D721Med (cell line): ENCODE measurements at regions not wholly inside any gene's neighbourhood (a gene's known extent, or its start where the extent isn't known, plus 50 kb on each side); places are given as distances from the start of the nearest gene placed in this dataset.
"Not testable (repeated sequence)": the region's sequence is repeated elsewhere in the genome, so short reads cannot be mapped to it uniquely, and the experiment has no call there.

Experiments used
- DNase-seq: peaks from one replicate; pipeline ENCODE4 v3.0.0; 2011; ENCODE audit warnings: low spot score; ENCODE audit not compliant: insufficient read length
- FAIRE-seq: peaks from 2 replicates; lab custom pipeline; 2011; peaks lifted over from hg19 to GRCh38; lab: Jason Lieb, UNC
- TF ChIP-seq, protein P1 (sequence below): IDR thresholded peaks from 2 replicates; pipeline ENCODE4 v1.5.1; 2012; ENCODE audit warnings: mild to moderate bottlenecking, control low read depth; ENCODE audit not compliant: insufficient read depth; ENCODE audit errors: missing control alignments

DNA sequence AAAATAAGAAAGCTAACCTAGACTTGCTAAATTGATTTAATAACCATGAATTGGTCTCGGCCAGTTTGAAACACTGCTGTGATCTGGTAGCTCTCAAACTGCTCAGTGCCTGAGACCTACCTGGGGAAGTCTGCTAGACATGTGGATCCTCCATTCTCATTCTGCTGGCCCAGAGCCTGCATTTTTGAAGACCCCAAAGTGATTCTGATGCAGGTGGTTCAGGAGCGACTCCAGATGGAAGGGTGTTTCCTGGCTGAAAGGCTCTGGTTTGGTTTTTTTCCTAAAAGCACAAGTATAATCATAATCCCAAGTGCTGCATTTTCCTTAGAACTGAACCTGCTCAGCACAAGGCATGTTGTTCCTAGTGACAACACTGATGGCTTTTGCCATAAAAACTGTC, 159.5 kb downstream of the ZNF664 start:
- FAIRE-seq (no peak), DNase-seq (no peak)
- TF ChIP-seq, protein P1, sequence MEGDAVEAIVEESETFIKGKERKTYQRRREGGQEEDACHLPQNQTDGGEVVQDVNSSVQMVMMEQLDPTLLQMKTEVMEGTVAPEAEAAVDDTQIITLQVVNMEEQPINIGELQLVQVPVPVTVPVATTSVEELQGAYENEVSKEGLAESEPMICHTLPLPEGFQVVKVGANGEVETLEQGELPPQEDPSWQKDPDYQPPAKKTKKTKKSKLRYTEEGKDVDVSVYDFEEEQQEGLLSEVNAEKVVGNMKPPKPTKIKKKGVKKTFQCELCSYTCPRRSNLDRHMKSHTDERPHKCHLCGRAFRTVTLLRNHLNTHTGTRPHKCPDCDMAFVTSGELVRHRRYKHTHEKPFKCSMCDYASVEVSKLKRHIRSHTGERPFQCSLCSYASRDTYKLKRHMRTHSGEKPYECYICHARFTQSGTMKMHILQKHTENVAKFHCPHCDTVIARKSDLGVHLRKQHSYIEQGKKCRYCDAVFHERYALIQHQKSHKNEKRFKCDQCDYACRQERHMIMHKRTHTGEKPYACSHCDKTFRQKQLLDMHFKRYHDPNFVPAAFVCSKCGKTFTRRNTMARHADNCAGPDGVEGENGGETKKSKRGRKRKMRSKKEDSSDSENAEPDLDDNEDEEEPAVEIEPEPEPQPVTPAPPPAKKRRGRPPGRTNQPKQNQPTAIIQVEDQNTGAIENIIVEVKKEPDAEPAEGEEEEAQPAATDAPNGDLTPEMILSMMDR = no peak

DNA sequence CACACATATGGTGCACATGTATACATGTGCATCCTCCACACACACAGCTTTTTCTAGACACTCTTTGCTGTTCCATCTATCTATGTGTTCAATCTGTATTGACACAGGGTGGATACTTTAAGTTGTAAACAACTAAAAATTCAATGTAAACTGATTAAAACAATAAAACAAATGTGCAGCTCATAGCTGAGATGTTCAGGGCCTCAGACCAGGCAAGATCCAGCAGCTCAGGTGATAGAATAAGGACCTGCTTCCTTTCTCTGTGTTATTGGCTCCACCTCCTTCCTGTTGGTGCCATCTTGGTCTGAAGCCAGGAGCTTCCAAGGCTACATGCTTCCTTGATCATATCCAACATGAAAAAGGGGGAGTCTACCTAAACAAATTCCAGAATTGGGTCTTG, 158.1 kb upstream of the RFLNA start:
- DNase-seq (no peak), FAIRE-seq (no peak)
- TF ChIP-seq, protein P1 = no peak

DNA sequence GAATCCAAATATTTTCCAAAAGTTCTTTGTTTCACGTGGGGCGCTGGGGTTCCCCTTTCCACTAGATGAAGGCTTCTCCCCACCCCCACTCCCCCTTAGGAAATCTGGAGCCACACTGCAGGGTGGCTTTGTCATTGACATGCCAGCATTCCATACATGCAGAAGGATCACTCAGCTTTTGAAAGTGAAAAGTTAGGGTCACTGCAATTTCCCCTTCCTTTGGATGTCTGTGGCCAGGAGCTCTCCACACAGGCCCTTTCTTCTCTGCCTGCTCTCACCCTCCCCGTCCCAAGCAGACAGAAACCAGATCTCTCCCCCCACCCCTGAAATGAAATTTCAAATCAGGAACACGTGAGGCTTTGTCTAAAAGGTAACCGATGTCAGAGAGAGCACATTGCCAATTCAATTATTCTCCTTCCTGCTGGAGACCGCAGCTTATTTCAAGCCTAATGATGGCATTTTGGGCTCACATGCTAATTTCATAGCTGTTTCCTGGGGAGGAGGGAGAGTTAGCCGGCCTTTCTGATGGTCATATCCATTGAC, 153.9 kb upstream of the RFLNA start:
- FAIRE-seq (no peak), DNase-seq (no peak)
- TF ChIP-seq, protein P1 = no peak

DNA sequence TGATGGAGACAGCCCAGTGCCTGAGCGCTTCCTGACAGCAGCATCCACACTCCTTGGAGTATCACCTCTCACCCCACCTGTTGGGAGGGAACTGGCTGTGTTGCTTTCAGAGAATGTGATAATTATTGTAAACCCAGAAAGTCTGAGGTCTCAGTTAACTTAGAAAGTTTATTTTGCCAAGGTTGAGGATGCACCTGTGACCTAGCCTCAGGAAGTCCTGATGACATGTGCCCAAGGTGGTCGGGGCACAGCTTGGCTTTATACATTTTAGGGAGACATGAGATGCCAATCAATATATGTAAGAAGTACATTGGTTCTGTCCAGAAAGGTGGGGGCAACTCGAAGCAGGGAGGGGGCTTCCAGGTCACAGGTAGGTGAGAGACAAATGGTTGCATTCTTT, 153.3 kb upstream of the RFLNA start:
- not testable (repeated sequence) for FAIRE-seq, DNase-seq

DNA sequence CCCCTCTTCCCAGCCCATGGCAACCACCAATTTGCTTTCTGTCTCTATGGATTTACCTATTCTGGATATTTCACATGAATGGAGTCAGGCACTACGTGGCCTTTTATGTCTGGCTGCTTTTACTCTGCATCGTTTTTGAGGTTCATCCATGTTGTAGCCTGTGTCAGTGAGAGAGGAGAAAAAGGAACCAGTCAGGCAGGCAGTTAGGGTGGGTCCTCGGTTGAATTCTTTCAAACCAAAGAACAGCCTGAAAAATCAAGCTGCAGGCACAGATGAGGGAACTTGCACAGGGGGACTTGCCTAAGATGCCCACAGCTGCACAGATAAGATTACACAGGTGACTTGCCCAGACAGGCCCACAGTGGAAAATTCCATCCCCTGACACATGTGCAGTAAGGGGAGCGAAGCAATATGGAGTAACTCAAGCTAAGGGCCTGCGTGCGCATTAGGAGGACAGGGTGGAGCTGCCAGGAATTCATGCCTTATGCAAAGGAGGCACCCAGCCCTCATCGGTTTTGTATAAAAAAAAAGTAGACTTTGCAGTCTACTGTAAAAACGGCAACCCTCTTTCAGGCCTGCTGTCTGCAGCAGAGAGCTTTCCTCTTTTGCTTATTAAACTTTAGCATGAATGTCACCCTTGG, 152.4 kb upstream of the RFLNA start:
- TF ChIP-seq, protein P1 = no peak
- no peak for FAIRE-seq
- no peak for DNase-seq

DNA sequence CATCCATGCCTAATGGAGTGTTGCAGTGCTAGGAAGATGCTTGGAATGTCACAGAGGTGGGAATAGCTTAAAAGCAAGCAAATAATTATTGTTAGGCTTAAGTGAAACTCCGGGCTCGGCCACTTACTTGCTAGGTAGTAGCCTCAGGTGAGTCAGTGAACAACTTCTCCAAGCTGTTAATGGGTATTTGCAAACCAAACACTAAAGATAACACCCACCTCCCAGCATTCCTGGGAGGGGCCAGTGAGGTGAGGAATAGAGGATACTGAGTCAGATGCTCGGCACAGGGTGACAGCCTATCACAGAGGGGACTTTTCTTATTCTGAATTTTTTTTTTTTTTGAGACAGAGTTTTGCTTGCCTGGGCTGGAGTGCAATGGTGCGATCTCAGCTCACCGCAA, 151.2 kb upstream of the RFLNA start:
- TF ChIP-seq, protein P1 = no peak
- FAIRE-seq = no peak
- DNase-seq = no peak

DNA sequence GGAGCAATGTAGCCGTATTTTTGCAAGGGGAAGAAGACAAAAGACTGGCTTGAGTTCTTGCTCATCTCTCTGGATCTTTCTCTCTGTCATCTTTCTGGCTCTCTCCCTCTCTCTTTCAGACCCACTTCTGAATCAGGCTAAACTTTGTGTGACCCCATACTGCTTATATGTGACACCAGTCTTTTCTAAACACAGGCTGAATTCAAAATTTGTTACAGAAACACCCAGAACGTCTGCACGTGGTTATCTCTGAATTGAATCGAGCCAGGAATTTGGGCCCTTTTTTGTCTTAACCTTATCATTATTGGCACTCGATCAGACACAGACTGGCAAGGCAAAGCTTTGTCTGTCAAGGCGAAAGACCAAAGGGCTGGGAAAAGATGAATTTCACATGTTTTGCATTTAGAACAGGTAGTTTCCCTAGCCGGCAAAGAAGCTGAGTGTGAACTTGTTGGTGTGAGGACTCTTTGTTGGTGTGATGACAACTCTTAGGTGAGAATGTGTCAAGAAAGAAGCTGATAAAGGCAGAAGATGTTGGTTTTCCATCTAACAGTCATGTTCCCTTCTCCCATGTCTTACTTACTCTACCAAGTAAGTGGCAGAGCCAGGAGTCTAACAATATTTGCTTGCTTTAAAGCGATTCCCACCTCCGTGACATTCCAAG, 150.2 kb upstream of the RFLNA start:
- no peak for FAIRE-seq
- TF ChIP-seq, protein P1 = no peak
- DNase-seq = no peak
